ENCODE measurements at regions not wholly inside any gene's neighbourhood (a gene's known extent, or its start where the extent isn't known, plus 50 kb on each side); places are given as distances from the start of the nearest gene placed in this dataset.
A peak's percentile ranks its signal among the peaks of the same experiment; 100 is the strongest.
"Not testable (repeated sequence)": the region's sequence is repeated elsewhere in the genome, so short reads cannot be mapped to it uniquely, and the experiment has no call there.

GRCh38 chr3:160053048-160053391, 64.4 kb downstream of the IL12A start:
- Histone ChIP-seq H3K9me3 (no peaks in the 10 kb centered on the region), H3K36me3 (ENCODE audit: low read depth, missing control alignments) (no peaks in the 10 kb centered on the region), H3K4me1 (no peaks in the 10 kb centered on the region), H3K4me3 (no peak overlapping the region), H3K27ac (no peak overlapping the region), H3K27me3 (no peaks in the 10 kb centered on the region)
- 52 to 59% methylated on average over 4 of the region's 4 CpGs for WGBS, 2 donors
- no peak for DNase-seq
- intact Hi-C loops (cut with DNase I; ENCODE audit: low total_unique reads): no loop called here
- TF ChIP-seq CTCF (IDR thresholded peaks at IDR 0.05) (no peak), POLR2A (IDR thresholded peaks at IDR 0.05) (no peak)

- H3K4me1 ChIP-seq; H3K36me3 ChIP-seq (ENCODE audit: low read depth, missing control alignments); H3K27ac ChIP-seq; H3K27me3 ChIP-seq; H3K4me3 ChIP-seq; H3K9me3 ChIP-seq; DNase-seq; intact Hi-C loops (cut with DNase I; ENCODE audit: low total_unique reads): not testable (repeated sequence)
- WGBS, 2 donors: 81 to 92% methylated on average over 4 of the region's 4 CpGs
These were observed 66.2 kb downstream of the IL12A start for GRCh38 chr3:160054862-160055261.

GRCh38 chr3:160055659-160056058, 67.0 kb downstream of the IL12A start:
- TF ChIP-seq POLR2A (IDR thresholded peaks at IDR 0.05): no peak
- TF ChIP-seq CTCF (IDR thresholded peaks at IDR 0.05): no peak
- WGBS, 2 donors: 83 to 85% methylated on average over 3 of the region's 3 CpGs

GRCh38 chr3:160057331-160057730, 68.7 kb downstream of the IL12A start:
- TF ChIP-seq POLR2A (IDR thresholded peaks at IDR 0.05) (no peak), CTCF (IDR thresholded peaks at IDR 0.05) (no peak)
- intact Hi-C loops (cut with DNase I; ENCODE audit: low total_unique reads): no loop called here
- 71 to 82% methylated on average over 2 of the region's 2 CpGs for WGBS, 2 donors

More at GRCh38 chr3:160055659-160056058, 67.0 kb downstream of the IL12A start:
- no peaks in the 10 kb centered on the region for H3K36me3 ChIP-seq (ENCODE audit: low read depth, missing control alignments)
- no peaks in the 10 kb centered on the region for H3K4me1 ChIP-seq
- intact Hi-C loops (cut with DNase I; ENCODE audit: low total_unique reads): no loop called here
- H3K9me3 ChIP-seq: no peaks in the 10 kb centered on the region
- DNase-seq: no peak
- H3K27ac ChIP-seq: no peak overlapping the region
- H3K27me3 ChIP-seq: no peaks in the 10 kb centered on the region
- no peak overlapping the region for H3K4me3 ChIP-seq

DNA sequence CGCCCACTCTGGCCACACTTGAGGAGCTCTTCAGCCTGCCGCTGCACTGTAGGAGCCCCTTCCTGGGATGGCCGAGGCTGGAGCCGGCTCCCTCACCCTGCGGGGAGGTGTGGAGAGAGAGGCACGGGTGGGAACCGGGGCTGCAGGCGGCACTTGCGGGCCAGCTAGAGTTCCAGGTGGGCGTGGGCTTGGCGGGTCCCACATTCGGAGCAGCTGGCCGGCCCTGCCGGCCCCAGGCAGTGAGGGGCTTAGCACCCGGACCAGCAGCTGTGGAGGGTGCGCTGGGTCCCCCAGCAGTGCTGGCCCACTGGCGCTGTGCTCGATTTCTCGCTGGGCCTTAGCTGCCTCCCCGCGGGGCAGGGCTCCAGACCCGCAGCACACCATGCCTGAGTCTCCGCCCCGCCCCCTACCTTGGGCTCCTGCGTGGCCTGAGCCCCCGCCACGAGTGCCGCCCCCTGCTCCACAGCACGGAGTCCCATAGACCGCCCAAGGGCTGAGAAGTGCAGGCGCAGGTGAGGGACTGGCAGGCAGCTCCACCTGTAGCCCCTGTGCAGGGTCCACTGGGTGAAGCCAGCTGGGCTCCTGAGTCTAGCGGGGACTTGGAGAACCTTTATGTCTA, 71.9 kb downstream of the IL12A start:
- H3K4me3 ChIP-seq: peak overlapping the region; percentile 31 to 54
- H3K9me3 ChIP-seq: no peaks in the 10 kb centered on the region
- intact Hi-C loops (cut with DNase I; ENCODE audit: low total_unique reads): no loop called here
- TF ChIP-seq POLR2A (IDR thresholded peaks at IDR 0.05): no peak
- TF ChIP-seq CTCF (IDR thresholded peaks at IDR 0.05): no peak
- H3K36me3 ChIP-seq (ENCODE audit: low read depth, missing control alignments): no peaks in the 10 kb centered on the region
- H3K27ac ChIP-seq: no peak overlapping the region
- WGBS, 2 donors: 78 to 93% methylated on average over 16 to 32 of the region's 32 CpGs
- DNase-seq: no peak
- no peaks in the 10 kb centered on the region for H3K4me1 ChIP-seq
- no peaks in the 10 kb centered on the region for H3K27me3 ChIP-seq

More at GRCh38 chr3:160057331-160057730, 68.7 kb downstream of the IL12A start:
- H3K36me3 ChIP-seq (ENCODE audit: low read depth, missing control alignments): no peaks in the 10 kb centered on the region
- H3K4me3 ChIP-seq: no peak overlapping the region
- H3K27me3 ChIP-seq: no peaks in the 10 kb centered on the region
- H3K4me1 ChIP-seq: no peaks in the 10 kb centered on the region
- no peak overlapping the region for H3K27ac ChIP-seq
- H3K9me3 ChIP-seq: no peaks in the 10 kb centered on the region
- DNase-seq: no peak
